Calu3 (cell line): ENCODE measurements at regions not wholly inside any gene's neighbourhood (a gene's known extent, or its start where the extent isn't known, plus 50 kb on each side); places are given as distances from the start of the nearest gene placed in this dataset.

ENCODE experiments used
- BruUV-seq: library from RNA; stranded (reverse); fragments of 400-500 nt; replicated peaks from 2 replicates; lab custom pipeline; 2021; lab: Mats Ljungman, UMichigan
- CTCF ChIA-PET: fragments of 300-600 bp; sonication (Branson Sonifier 250); formaldehyde crosslinking; loops from one replicate; lab custom pipeline; 2022; ENCODE audit warnings: antibody characterized with exemption; lab: Charles Lee
- DNase-seq: peaks from one replicate; pipeline ENCODE4 v3.0.0; 2022
- H3K27ac Mint-ChIP-seq: one replicate; pipeline ENCODE4 v1.8.0; 2022; ENCODE audit warnings: mixed read lengths; ENCODE audit not compliant: unreplicated experiment
- H3K27me3 Mint-ChIP-seq: one replicate; pipeline ENCODE4 v1.8.0; 2022; ENCODE audit warnings: mixed read lengths; ENCODE audit not compliant: unreplicated experiment
- H3K36me3 Mint-ChIP-seq: one replicate; pipeline ENCODE4 v1.8.0; 2022; ENCODE audit warnings: mild to moderate bottlenecking, moderate library complexity, mixed read lengths; ENCODE audit not compliant: insufficient read depth, unreplicated experiment
- H3K4me1 Mint-ChIP-seq: one replicate; pipeline ENCODE4 v1.8.0; 2022; ENCODE audit warnings: mild to moderate bottlenecking, low read depth, mixed read lengths; ENCODE audit not compliant: unreplicated experiment
- H3K4me3 Mint-ChIP-seq: one replicate; pipeline ENCODE4 v1.8.0; 2022; ENCODE audit warnings: mild to moderate bottlenecking, low read depth, moderate library complexity, mixed read lengths; ENCODE audit not compliant: unreplicated experiment
- H3K9me3 Mint-ChIP-seq: one replicate; pipeline ENCODE4 v1.8.0; 2022; ENCODE audit warnings: low read depth, mixed read lengths; ENCODE audit not compliant: unreplicated experiment
- intact Hi-C: fragments of 100-400 bp; cut with micrococcal nuclease; formaldehyde crosslinking; loops from one replicate; pipeline ENCODE4 v1.10.0; 2022; ENCODE audit not compliant: unreplicated experiment
- TF ChIP-seq, protein P1 (sequence below): fragments of 200-600 bp; IDR thresholded peaks from one replicate; pipeline ENCODE4 v1.8.0; 2022; ENCODE audit warnings: antibody characterized with exemption; ENCODE audit not compliant: unreplicated experiment

DNA sequence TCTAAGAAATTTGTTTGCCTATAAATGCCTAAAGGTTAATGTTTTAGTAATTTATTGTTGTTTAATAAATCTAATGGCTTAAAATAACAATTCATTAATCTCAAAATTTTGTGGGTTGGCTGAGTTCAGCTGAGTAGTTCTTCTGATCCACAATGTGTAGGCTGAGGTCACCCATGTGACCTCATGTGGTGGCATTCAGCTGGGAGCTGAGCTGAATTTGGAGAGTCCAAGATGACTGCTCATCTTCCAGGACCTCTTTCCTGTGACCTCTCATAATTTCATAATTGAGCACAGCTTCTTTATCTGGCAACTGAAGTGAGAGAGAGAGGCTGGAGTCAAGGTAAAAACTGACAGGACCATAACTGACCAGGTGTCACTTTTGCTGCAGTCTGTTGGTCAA lies 132.4 kb downstream of the TXNL1 start:
- peaks cover 24% of the 10 kb centered on the region for H3K27me3 Mint-ChIP-seq
- no peak overlapping the region for H3K27ac Mint-ChIP-seq
- no TSS peak for BruUV-seq
- CTCF ChIA-PET = no interaction called here
- intact Hi-C loops = no loop called here
- peaks cover 3% of the 10 kb centered on the region for H3K9me3 Mint-ChIP-seq
- no peaks in the 10 kb centered on the region for H3K36me3 Mint-ChIP-seq
- H3K4me3 Mint-ChIP-seq = no peak overlapping the region
- peaks cover 9% of the 10 kb centered on the region for H3K4me1 Mint-ChIP-seq
- no peak for DNase-seq
- TF ChIP-seq, protein P1, sequence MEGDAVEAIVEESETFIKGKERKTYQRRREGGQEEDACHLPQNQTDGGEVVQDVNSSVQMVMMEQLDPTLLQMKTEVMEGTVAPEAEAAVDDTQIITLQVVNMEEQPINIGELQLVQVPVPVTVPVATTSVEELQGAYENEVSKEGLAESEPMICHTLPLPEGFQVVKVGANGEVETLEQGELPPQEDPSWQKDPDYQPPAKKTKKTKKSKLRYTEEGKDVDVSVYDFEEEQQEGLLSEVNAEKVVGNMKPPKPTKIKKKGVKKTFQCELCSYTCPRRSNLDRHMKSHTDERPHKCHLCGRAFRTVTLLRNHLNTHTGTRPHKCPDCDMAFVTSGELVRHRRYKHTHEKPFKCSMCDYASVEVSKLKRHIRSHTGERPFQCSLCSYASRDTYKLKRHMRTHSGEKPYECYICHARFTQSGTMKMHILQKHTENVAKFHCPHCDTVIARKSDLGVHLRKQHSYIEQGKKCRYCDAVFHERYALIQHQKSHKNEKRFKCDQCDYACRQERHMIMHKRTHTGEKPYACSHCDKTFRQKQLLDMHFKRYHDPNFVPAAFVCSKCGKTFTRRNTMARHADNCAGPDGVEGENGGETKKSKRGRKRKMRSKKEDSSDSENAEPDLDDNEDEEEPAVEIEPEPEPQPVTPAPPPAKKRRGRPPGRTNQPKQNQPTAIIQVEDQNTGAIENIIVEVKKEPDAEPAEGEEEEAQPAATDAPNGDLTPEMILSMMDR = no peak

DNA sequence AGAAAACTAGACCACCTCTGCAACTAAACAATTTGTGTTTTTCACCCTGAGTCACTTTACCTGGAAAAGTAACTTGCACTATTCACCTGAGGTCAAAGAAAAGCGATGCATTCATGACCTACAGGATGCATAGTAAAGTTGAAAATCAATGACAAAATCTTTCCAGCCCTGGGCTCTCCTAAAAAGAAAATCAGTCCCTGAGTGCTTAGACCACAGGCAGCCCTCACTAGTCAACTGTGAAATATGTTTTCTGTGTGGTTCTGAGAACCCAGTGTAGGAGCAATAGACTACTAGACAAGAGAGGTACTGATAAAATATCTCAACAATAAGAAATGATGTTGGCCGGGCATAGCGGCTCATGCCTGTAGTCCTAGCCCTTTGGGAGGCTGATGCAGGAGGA lies 133.1 kb downstream of the TXNL1 start:
- CTCF ChIA-PET = no interaction called here
- TF ChIP-seq, protein P1 = no peak
- Mint-ChIP-seq H3K4me1 (peaks cover 9% of the 10 kb centered on the region), H3K9me3 (peaks cover 3% of the 10 kb centered on the region), H3K27me3 (peaks cover 24% of the 10 kb centered on the region), H3K4me3 (no peak overlapping the region), H3K27ac (no peak overlapping the region), H3K36me3 (no peaks in the 10 kb centered on the region)
- DNase-seq = no peak
- BruUV-seq = no TSS peak
- intact Hi-C loops = no loop called here

DNA sequence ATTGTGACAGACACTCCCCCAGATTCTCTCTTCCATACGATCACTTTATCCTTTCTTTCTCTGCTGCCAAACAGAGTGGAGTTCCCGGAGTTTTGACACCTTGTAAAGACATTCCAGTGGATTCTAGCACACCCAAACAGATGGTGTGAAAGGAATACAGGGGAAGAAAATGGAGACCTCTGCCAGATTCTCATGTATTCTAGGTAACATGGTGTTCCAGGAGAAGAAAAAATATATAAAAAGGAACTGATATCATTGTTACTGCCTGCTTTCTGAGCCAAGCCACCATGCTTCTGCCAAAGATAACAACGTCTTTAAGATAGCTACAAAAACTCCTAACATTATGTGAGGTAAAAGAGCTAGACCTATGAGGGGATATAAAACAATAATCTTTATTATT lies 136.5 kb downstream of the TXNL1 start:
- no peak for DNase-seq
- peaks cover 31% of the 10 kb centered on the region for H3K27me3 Mint-ChIP-seq
- CTCF ChIA-PET = no interaction called here
- TF ChIP-seq, protein P1 = no peak
- peaks cover 3% of the 10 kb centered on the region for H3K9me3 Mint-ChIP-seq
- no peak overlapping the region for H3K4me3 Mint-ChIP-seq
- H3K36me3 Mint-ChIP-seq = no peaks in the 10 kb centered on the region
- intact Hi-C loops = no loop called here
- H3K27ac Mint-ChIP-seq = no peak overlapping the region
- no peaks in the 10 kb centered on the region for H3K4me1 Mint-ChIP-seq
- no TSS peak for BruUV-seq

DNA sequence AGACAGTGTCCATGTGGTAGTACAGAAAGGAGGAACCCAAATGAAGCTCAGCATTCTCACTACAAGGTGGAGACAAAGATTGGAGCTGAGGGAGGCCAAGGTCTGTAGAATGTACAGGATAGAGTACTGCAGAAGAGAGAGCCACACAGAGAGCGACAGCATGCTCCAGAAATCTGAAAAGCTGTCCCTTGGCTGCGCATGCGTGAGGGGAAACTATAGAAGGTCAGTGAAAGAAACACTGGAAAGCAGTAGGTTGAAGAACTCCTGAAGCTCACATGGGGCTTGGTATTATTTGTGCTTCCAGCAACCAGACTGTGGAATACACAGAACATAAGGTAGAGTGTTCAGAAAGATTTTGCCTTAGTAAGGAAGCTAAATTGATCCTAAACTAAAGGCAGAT lies 142.5 kb downstream of the TXNL1 start:
- Mint-ChIP-seq H3K9me3 (peaks cover 2% of the 10 kb centered on the region), H3K4me1 (no peaks in the 10 kb centered on the region), H3K27me3 (peaks cover 33% of the 10 kb centered on the region), H3K36me3 (no peaks in the 10 kb centered on the region), H3K27ac (no peak overlapping the region), H3K4me3 (no peak overlapping the region)
- intact Hi-C loops = no loop called here
- CTCF ChIA-PET = no interaction called here
- BruUV-seq = no TSS peak
- TF ChIP-seq, protein P1 = no peak
- no peak for DNase-seq

DNA sequence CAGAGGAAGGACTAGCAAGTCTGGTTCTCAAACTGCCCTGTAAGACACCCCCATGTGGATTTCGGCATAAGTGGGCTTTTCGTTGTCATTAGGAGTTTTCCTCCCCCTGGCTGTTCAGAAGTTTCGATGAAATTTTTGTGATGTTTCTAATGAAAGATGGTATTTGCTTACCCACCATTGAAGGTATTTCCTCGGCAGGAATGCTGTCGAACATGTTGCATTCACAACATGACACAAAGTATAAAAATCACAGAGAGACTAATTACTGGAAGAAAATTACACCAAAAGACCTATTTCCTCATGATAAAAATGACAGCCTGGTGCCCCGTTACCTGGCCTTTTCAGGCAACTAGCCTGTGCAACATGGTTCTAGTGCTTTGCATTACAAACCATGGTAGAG lies 144.9 kb downstream of the TXNL1 start:
- no peak for DNase-seq
- Mint-ChIP-seq H3K4me3 (no peak overlapping the region), H3K4me1 (no peaks in the 10 kb centered on the region), H3K36me3 (no peaks in the 10 kb centered on the region), H3K27ac (no peak overlapping the region), H3K9me3 (peaks cover 2% of the 10 kb centered on the region), H3K27me3 (peaks cover 33% of the 10 kb centered on the region)
- no TSS peak for BruUV-seq
- intact Hi-C loops = no loop called here
- CTCF ChIA-PET = no interaction called here
- TF ChIP-seq, protein P1 = no peak
